IPS-NIHi11 (cell line): ENCODE measurements at regions not wholly inside any gene's neighbourhood (a gene's known extent, or its start where the extent isn't known, plus 50 kb on each side); places are given as distances from the start of the nearest gene placed in this dataset.

Experiments used
- DNase-seq: peaks from one replicate; pipeline ENCODE4 v3.0.0; 2012; ENCODE audit warnings: mixed read lengths, low spot score

GRCh38 chr18:11320986-11321385 is 171.6 kb upstream of the PIEZO2 start:
- DNase-seq = no peak

- DNase-seq = no peak
These were observed 167.2 kb upstream of the PIEZO2 start for GRCh38 chr18:11316546-11316945.

- peak; percentile 53 for DNase-seq
These were observed 161.2 kb upstream of the PIEZO2 start for GRCh38 chr18:11310476-11311086.

- DNase-seq = no peak
These were observed 159.8 kb upstream of the PIEZO2 start for GRCh38 chr18:11309172-11309571.

GRCh38 chr18:11308499-11308898 is 159.1 kb upstream of the PIEZO2 start:
- no peak for DNase-seq

- DNase-seq = no peak
These were observed 158.3 kb upstream of the PIEZO2 start for GRCh38 chr18:11307716-11308115.

GRCh38 chr18:11305507-11305906 is 156.1 kb upstream of the PIEZO2 start:
- no peak for DNase-seq

- no peak for DNase-seq
These were observed 155.6 kb upstream of the PIEZO2 start for GRCh38 chr18:11304928-11305327.

- DNase-seq = no peak
These were observed 147.6 kb upstream of the PIEZO2 start for GRCh38 chr18:11296946-11297345.

- DNase-seq = no peak
These were observed 144.4 kb upstream of the PIEZO2 start for GRCh38 chr18:11293794-11294193.

- no peak for DNase-seq
These were observed 141.4 kb upstream of the PIEZO2 start for GRCh38 chr18:11290786-11291185.

- DNase-seq = no peak
These were observed 139.9 kb upstream of the PIEZO2 start for GRCh38 chr18:11289248-11289647.

- no peak for DNase-seq
These were observed 139.0 kb upstream of the PIEZO2 start for GRCh38 chr18:11288401-11288800.

- DNase-seq = no peak
These were observed 137.1 kb upstream of the PIEZO2 start for GRCh38 chr18:11286431-11286830.

GRCh38 chr18:11284811-11285210 is 135.4 kb upstream of the PIEZO2 start:
- no peak for DNase-seq

GRCh38 chr18:11284349-11284748 is 135.0 kb upstream of the PIEZO2 start:
- no peak for DNase-seq

- no peak for DNase-seq
These were observed 134.3 kb upstream of the PIEZO2 start for GRCh38 chr18:11283479-11284161.

- DNase-seq = no peak
These were observed 130.1 kb upstream of the PIEZO2 start for GRCh38 chr18:11279461-11279860.

- DNase-seq = no peak
These were observed 127.3 kb upstream of the PIEZO2 start for GRCh38 chr18:11276678-11277077.

- DNase-seq = no peak
These were observed 124.9 kb upstream of the PIEZO2 start for GRCh38 chr18:11274144-11274794.

- no peak for DNase-seq
These were observed 123.1 kb upstream of the PIEZO2 start for GRCh38 chr18:11272516-11272915.

- no peak for DNase-seq
These were observed 122.6 kb upstream of the PIEZO2 start for GRCh38 chr18:11271954-11272353.

- DNase-seq = peak; percentile 23
These were observed 119.9 kb upstream of the PIEZO2 start for GRCh38 chr18:11269257-11269656.
